C4-2B (cell line): ENCODE measurements at regions not wholly inside any gene's neighbourhood (a gene's known extent, or its start where the extent isn't known, plus 50 kb on each side); places are given as distances from the start of the nearest gene placed in this dataset.

Experiments used
- CTCF ChIP-seq: fragments of 450-650 bp; conservative IDR thresholded peaks from 2 replicates; pipeline ENCODE4 v1.5.1; 2017; ENCODE audit warnings: mild to moderate bottlenecking
- ZFX ChIP-seq: fragments of 450-650 bp; IDR thresholded peaks from 2 replicates; pipeline ENCODE4 v1.6.1; 2017

- TF ChIP-seq CTCF (no peak), ZFX (no peak)
Observed at GRCh38 chr21:35257413-35257812, 208.3 kb upstream of the RUNX1 start.
